Stomach smooth muscle (tissue), 2 donors: ENCODE measurements at regions not wholly inside any gene's neighbourhood (a gene's known extent, or its start where the extent isn't known, plus 50 kb on each side); places are given as distances from the start of the nearest gene placed in this dataset.

Experiments used
- H3K27ac ChIP-seq: one replicate; pipeline ENCODE4 v1.7.0; 2013; ENCODE audit warnings: mild to moderate bottlenecking, low read length, inconsistent platforms
- H3K27me3 ChIP-seq, 2 donors: one replicate each; pipeline ENCODE4 v1.7.0; 2013; ENCODE audit warnings: low read length in 2 of 2; ENCODE audit not compliant: insufficient read depth in 2 of 2, control insufficient read depth in 1 of 2
- H3K36me3 ChIP-seq, 2 donors: one replicate each; pipeline ENCODE4 v1.7.0; 2013; ENCODE audit warnings: low read length in 2 of 2; ENCODE audit not compliant: control insufficient read depth in 2 of 2, insufficient read depth in 2 of 2
- H3K4me1 ChIP-seq: one replicate; pipeline ENCODE4 v1.7.0; 2013; ENCODE audit warnings: low read length; ENCODE audit not compliant: control insufficient read depth, insufficient read depth
- H3K4me3 ChIP-seq, 2 donors: one replicate each; pipeline ENCODE4 v1.7.0; 2013; ENCODE audit warnings: low read length in 2 of 2
- H3K9ac ChIP-seq, 2 donors: one replicate each; pipeline ENCODE4 v1.7.0; 2013; ENCODE audit warnings: low read length in 2 of 2, mild to moderate bottlenecking in 1 of 2
- H3K9me3 ChIP-seq, 2 donors: one replicate each; pipeline ENCODE4 v1.7.0; 2013; ENCODE audit warnings: low read length in 2 of 2; ENCODE audit not compliant: control insufficient read depth in 2 of 2
- donor health status: healthy.
- donor health status: Pancreatic carcinoma.

DNA sequence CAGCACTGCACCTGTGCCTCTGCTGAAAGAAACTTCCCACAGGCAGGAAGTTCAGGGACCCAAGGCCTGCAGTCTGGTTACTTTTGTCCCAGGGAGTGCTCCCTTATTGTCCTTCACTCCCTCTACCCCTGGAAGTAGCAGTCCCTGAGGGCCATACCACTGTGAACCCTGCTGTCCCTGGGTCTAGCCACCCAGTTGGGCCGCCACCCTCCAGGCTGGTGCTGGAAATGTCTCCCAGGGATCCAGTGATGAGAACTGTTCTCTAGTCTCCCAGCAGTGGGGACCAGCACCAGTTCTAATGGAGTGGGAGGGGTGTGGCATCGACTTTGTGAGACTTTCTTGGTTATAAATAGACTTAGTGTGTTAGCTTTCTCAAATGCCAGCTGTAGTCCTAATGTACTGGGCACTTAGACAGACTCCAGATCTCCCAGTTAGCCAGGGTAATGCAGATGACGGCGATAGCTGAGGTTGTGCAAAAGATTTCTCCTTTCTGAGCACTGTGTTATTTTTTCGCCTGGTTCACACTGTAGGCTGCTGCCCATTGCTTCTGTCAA lies 462.5 kb downstream of the CDH26 start:
- no peaks in the 10 kb centered on the region for H3K4me1 ChIP-seq
- H3K9ac ChIP-seq, result no peak overlapping the region
- H3K9me3 ChIP-seq, result no peaks in the 10 kb centered on the region
- no peak overlapping the region for H3K27ac ChIP-seq
- H3K27me3 ChIP-seq, result no peaks in the 10 kb centered on the region
- no peak overlapping the region for H3K4me3 ChIP-seq
- H3K36me3 ChIP-seq, result no peaks in the 10 kb centered on the region

DNA sequence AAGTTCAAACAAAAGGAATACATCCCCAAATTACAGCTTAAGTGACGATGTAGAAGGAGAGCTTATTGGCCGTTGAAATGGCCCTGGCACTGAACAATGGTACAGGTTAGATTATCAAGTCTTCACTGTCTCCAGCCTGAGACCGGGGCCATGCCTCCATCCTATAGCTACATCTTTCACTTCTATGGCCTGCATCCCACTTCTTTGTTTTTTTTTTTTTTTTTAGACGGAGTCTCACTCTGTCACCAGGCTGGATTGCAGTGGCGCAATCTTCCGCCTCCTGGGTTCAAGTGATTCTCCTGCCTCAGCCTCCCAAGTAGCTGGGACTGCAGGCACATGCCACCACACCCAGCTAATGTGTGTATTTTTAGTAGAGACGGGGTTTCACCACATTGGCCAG lies 464.6 kb downstream of the CDH26 start:
- Histone ChIP-seq H3K36me3 (no peaks in the 10 kb centered on the region), H3K4me1 (no peaks in the 10 kb centered on the region), H3K9me3 (no peaks in the 10 kb centered on the region), H3K27ac (no peak overlapping the region), H3K9ac (no peak overlapping the region), H3K4me3 (no peak overlapping the region), H3K27me3 (no peaks in the 10 kb centered on the region)

DNA sequence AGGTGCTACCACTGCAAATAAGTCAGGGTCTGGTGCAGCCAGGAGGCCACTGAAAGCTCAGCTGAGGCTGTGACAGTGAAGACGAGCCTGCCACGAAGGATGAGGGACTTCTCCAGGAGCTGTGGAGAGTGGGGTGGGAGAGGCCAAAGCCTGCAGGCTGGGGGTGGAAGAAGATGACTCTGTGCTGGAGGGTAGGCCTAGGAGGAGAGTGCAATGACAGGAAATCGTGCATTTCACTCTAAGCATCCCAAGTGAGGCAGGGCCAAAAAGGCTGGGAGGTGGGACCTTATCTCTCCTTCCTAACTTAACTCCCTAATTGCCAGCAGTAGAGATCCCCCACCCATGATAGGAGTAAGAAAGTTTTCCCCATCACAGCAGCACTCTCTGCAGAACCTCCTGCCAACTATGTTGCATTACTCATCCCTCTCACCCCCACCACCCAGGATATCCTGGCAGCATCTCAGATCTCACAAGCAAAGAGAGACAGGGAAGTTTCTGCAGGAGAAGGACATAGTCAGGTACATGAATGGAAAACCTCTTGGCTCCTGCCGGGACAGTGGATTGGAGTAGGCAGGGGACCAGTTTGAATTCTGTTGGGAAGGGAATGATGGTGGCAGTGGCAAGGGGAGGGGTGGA lies 466.2 kb downstream of the CDH26 start:
- Histone ChIP-seq H3K27ac (no peak overlapping the region), H3K27me3 (no peaks in the 10 kb centered on the region)

DNA sequence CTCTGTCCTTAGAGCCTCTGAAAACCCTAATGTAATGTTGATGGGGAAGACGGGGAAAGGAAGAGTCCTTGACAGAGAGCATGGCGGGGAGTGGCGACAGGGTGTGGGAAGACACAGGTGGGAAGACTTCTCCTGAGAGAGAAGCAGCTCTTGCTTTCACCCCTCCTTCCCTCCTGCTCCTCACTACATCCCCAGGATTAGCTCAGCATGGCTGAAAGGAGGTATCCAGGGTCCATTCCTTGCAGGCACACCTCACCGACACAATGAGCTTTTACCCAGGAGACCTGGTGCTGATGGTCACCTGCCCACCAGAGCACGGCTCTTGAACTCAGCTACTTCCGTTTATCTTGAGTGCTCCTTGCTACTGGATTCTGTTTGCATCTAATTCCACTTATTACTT lies 469.3 kb downstream of the CDH26 start:
- no peak overlapping the region for H3K9ac ChIP-seq
- H3K36me3 ChIP-seq, result no peaks in the 10 kb centered on the region
- H3K27ac ChIP-seq, result no peak overlapping the region

More for the DNA sequence above, 466.2 kb downstream of the CDH26 start:
- no peak overlapping the region for H3K9ac ChIP-seq
- no peaks in the 10 kb centered on the region for H3K36me3 ChIP-seq
- peaks cover 0 to 3% of the 10 kb centered on the region in 2 donors for H3K9me3 ChIP-seq
- H3K4me1 ChIP-seq, result no peaks in the 10 kb centered on the region
- H3K4me3 ChIP-seq, result no peak overlapping the region

DNA sequence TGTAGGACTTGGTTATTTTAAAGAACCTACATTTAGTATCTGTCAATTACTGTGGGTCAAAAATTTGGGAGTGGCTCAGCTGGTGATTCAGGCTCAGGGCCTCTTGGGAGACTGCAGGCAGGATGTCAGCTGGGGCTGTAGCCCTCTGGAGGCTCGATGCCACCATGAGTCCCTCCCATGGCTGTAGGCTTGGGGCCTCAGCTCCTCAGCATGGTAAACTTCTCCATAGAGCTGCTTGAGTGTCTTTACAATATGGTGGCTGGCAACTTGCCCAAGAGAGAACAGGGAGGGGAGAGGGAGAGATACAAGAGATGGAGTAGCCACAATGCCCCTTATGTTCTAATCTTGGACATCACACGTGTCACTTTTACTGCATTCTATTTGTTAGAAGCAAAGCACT lies 470.4 kb downstream of the CDH26 start:
- H3K9me3 ChIP-seq, result peaks cover 0 to 3% of the 10 kb centered on the region in 2 donors
- no peaks in the 10 kb centered on the region for H3K36me3 ChIP-seq
- H3K9ac ChIP-seq, result no peak overlapping the region
- H3K27me3 ChIP-seq, result no peaks in the 10 kb centered on the region
- no peak overlapping the region for H3K4me3 ChIP-seq
- no peak overlapping the region for H3K27ac ChIP-seq
- no peaks in the 10 kb centered on the region for H3K4me1 ChIP-seq

More for the DNA sequence above, 469.3 kb downstream of the CDH26 start:
- Histone ChIP-seq H3K4me3 (no peak overlapping the region), H3K4me1 (no peaks in the 10 kb centered on the region), H3K27me3 (no peaks in the 10 kb centered on the region), H3K9me3 (peaks cover 0 to 3% of the 10 kb centered on the region in 2 donors)

DNA sequence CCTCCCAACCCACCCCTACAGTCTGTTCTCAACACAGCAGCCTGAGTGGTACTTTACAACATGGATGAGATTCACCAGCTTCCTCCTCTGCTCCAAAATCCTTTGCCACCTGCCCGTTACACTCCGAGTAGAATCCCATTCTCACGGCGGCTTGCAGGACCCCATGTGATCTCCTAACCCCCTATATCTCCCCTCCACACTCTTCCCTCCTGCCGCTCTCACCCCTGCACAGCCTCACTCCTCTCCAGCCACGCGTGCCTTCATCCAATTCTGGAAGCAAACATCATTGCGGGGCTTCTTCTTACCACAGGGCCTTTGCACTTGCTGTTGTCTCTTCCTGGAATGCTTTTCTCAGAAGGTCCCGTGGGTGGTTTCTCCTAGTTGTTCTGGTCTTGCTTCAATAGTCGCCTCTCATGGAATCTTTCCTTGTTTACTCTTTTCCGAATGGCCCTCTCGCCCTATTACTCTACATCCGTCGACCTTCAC lies 472.3 kb downstream of the CDH26 start:
- Histone ChIP-seq H3K9ac (no peak overlapping the region), H3K9me3 (peaks cover 0 to 3% of the 10 kb centered on the region in 2 donors), H3K4me3 (no peak overlapping the region), H3K36me3 (no peaks in the 10 kb centered on the region), H3K27me3 (no peaks in the 10 kb centered on the region), H3K4me1 (no peaks in the 10 kb centered on the region), H3K27ac (no peak overlapping the region)

DNA sequence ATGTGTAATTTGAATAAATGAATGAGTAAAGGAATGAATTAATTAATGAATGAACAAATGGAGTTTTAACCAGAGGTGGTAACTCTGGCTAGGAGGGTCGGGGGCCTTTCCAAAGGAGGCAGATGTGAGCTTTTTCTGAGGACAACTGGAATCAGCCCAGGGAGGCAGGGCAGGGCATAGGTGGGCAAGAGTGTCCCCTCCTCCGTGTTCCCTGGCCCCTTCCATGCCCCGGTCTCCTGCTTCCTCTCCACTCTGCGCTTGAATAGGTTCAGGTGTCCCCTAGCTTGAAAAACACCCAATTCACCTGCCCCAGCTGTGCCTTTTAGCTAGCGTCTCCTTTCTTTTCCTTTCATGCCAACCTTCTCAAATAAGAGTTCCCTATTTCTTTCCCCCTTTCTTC lies 473.1 kb downstream of the CDH26 start:
- no peaks in the 10 kb centered on the region for H3K4me1 ChIP-seq
- no peak overlapping the region for H3K27ac ChIP-seq
- H3K4me3 ChIP-seq, result no peak overlapping the region
- H3K9ac ChIP-seq, result no peak overlapping the region
- H3K36me3 ChIP-seq, result no peaks in the 10 kb centered on the region
- H3K9me3 ChIP-seq, result peaks cover 0 to 3% of the 10 kb centered on the region in 2 donors
- H3K27me3 ChIP-seq, result no peaks in the 10 kb centered on the region

DNA sequence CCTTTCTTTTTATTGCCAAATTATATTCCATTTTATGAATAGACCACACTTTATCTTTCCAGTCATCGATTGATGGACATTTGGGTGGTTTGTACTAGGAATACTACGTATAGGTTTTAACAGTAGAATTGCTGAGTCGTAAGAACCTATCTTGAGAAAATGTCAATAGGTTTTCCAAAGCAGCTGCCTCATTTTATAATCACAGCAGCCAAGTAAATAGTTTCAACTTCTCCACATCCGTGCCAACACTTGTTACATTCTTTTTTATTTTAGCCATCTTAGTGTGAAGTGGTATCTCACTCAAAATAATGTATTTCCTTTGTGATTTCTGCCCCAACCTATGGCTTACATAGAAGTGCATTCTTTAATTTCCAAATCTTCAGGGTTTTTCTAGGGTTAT lies 479.2 kb downstream of the CDH26 start:
- H3K36me3 ChIP-seq, result no peaks in the 10 kb centered on the region
- H3K27ac ChIP-seq, result no peak overlapping the region
- no peaks in the 10 kb centered on the region for H3K27me3 ChIP-seq
- H3K9ac ChIP-seq, result no peak overlapping the region
- H3K4me1 ChIP-seq, result no peaks in the 10 kb centered on the region
- no peaks in the 10 kb centered on the region for H3K9me3 ChIP-seq
- H3K4me3 ChIP-seq, result no peak overlapping the region

DNA sequence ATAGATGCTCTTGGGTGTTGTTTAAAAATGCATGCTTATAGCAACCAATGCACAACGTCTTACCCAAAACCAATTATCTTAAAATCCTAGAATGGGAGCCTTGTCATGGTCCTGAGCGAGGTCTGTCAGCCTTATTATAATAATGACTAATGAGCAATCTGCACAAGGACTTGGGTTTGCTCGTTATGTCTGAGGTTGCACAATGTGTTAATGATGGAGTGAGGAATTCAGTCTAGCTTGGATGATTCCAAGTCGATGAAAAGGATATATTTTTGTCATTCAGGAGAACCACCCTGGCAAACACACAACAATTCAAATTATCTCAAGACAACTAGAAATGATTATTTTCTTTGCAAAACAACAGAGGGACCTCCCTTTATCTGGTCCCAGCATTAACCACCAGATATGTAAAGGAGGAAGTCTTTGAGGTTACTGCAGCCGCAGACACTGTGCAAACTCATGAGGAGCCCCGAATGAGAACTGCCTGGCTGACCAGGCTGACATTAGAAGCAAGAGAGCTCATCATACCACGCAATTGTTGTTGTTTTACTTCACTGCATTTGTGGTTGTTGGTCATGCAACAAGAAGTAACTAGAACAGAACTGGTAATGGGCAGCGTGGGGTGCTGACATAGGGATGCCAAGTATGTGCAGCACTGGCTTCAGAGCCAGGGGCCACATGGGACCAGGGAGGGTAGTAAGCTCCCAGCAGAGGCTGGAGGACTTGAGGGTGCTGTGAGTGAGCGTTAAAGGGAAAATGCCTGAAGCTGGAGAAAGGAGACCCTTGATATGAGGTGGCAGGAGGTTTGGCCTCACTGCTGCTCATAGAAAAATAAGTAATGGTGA lies 488.3 kb downstream of the CDH26 start:
- Histone ChIP-seq H3K27ac (no peak overlapping the region), H3K9ac (no peak overlapping the region), H3K27me3 (no peaks in the 10 kb centered on the region), H3K36me3 (no peaks in the 10 kb centered on the region), H3K4me3 (no peak overlapping the region), H3K9me3 (no peaks in the 10 kb centered on the region), H3K4me1 (no peaks in the 10 kb centered on the region)

DNA sequence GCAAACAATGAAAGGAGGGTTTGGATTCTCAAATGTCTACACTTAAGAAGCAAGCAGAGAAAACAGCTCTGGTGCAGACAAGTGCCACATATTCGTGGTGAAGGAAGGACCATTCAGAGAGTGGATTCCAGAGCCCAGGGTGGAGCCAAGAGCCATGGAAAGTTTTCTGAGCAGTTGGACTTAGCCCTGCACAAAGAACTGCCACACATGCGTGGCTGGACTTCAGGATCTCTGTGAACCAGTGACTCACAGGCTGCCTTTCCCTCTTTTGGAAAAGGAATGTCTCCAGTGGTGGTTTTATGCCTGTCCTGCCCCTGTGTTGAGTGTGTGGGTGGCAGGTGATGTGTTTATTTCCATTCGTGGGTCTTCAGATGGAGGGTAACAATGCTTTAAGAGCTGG lies 489.5 kb downstream of the CDH26 start:
- H3K9ac ChIP-seq, result no peak overlapping the region
- H3K4me3 ChIP-seq, result no peak overlapping the region
- no peaks in the 10 kb centered on the region for H3K4me1 ChIP-seq
- H3K27ac ChIP-seq, result no peak overlapping the region
- no peaks in the 10 kb centered on the region for H3K27me3 ChIP-seq
- H3K36me3 ChIP-seq, result no peaks in the 10 kb centered on the region
- H3K9me3 ChIP-seq, result no peaks in the 10 kb centered on the region
